CD4-positive, alpha-beta T cell treated with Interleukin-1 beta for 1 hour (primary cell): ENCODE measurements at regions not wholly inside any gene's neighbourhood (a gene's known extent, or its start where the extent isn't known, plus 50 kb on each side); places are given as distances from the start of the nearest gene placed in this dataset.
"Not testable (repeated sequence)": the region's sequence is repeated elsewhere in the genome, so short reads cannot be mapped to it uniquely, and the experiment has no call there.

Source experiments
- DNase-seq, 2 donors: peaks; one replicate each; pipeline ENCODE4 v3.0.0-alpha.2; 2020 to 2022

DNA sequence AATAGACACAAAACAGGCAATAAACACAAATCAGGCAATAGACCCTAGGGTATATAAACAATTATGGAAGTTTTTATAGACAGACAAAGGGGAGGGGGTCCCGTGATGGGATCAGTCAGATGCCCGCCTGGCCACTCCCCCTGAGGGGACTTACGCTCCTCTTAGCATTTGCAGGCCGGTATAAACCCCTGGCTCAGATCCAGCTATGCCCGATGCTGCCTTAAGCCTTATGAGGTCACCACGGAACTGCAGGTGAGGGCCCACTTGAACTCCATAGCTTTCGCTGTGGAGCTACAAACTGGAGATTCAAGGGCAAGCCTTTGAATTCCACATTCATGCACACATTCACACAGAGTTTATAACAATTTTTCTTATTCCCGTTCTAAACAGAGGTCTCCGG lies 340.5 kb upstream of the USP9Y start:
- no peak for DNase-seq

DNA sequence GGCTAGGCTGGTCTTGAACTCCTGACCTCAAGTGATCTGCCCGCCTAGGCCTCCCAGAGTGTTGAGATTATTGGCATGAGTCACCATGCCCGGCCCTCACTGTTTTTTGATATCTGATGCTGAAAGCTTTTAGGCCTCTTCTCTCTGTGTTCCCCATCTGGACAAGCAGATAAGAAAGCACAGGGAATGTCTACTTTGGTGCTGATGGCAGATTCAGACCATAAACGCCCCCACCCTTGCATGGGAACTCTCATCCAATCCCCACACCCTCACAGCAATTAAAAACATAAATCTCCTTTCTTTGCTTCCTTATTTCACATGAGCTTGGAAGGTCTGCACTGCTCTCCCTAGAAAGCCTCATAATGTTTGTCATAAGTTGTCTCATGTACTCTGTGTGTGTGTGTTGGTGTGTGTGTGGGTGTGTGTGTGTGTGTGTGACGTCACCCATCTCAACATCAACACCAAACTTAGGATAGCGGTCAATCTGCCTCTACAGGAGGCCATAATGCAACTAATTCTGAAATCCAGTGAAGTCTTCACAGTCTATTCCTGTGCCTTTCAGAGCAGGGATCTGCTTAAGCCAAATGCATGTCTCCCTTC lies 335.6 kb upstream of the USP9Y start:
- no peak for DNase-seq

DNA sequence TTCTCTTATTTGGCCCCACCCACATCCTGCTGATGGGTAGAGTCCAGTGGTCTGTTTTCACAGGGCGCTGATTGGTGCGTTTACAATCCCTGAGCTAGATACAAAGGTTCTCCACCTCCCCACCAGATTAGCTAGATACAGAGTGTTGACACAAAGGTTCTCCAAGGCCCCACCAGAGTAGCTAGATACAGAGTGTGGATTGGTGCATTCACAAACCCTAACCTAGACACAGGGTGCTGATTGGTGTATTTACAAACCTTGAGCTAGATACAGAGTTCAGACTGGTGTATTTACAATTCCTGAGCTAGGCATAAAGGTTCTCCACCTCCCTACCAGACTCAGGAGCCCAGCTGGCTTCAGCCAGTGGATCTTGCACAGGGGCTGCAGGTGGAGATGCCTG lies 326.4 kb upstream of the USP9Y start:
- not testable (repeated sequence) for DNase-seq

DNA sequence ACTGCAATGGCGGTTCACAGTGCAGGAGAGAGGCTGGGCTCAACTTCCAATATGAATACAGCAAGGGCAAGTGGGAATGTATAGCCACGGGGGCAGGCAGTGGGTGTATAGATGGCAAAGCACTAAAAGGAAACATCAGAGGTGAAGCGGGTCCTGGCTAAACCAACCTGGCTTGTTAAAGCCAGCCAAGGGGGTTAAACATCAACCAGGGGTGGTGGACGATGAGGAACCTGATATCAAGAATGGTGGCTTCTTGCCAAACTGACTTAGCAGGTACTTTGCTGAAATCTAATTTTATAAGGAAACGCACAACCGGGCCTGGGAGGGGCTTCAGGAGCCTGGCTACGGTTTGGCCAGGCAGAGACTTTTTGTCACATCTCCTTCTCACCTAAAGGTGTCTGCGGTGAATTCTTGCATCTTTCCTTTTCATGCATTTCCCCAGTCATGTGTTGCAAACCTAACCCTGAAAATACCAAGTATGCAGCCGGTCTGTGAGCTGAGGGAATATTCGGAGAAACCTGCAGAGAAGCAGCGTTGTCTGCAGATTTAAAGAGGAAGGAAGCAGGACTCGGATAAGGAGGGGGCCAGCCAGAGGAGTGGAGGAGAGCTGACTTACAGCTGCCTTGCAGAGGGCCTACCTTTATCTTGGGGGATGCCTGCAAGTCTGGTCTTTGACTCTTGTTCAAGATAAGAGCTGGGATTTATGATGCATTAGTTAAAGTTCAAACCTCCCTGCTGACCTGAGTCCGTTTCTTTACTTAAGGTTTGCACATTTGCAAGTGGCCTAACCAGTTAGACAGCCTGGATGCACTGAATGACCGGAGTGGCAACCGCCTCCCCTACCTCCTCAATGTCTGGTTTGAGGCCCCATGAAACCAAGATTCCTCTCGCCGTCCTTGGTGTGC lies 309.1 kb upstream of the USP9Y start:
- not testable (repeated sequence) for DNase-seq

DNA sequence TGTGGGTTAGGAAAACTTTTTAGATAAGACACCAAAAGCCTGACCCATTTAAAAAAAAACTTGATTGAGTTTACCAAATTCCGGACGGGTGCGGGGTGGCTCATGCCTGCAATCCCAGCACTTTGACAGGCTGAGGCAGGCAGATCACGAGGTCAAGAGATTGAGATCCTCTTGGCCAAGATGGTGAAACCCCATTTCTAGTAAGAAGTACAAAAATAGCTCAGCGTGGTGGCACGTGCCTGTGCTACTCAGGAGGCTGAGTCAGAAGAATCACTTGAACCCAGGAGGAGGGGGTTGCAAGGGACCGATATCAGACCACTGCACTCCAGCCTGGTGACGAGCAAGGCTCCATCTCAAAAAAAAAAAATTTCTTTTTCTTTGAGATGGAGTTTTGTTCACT lies 307.8 kb upstream of the USP9Y start:
- no peak for DNase-seq

DNA sequence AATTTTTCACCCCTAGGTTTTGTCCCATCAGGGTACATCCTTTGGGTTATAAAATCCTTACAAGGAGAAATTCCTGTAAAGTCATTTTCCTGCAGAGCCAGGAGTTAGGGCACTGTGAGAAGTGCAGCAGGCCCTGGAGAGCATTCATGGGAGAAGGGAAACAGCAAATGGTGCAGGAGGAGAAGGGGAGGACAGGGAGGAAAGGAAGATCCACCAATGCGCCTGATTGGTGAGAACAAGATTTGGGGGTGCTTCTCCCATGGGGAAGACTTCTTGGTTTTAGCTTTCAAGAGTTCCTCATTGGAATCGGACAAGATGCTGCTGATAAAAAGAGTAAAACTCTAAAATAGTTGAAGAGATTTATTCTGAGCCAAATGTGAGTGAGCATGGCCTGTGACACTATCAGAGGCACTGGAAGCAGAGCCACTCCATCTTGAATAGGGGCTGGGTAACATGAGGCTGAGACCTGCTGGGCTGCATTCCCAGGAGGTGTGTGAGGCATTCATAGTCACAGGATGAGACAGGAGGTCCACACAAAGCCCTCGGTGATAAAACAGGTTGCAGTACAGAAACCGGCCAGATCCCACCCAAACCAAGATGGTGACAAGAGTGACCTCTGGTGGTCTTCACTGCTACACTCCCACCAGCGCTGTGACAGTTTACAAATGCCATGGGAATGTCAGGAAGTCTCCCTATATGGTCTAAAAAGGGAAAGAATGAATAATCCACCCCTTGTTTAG lies 305.5 kb upstream of the USP9Y start:
- not testable (repeated sequence) for DNase-seq

DNA sequence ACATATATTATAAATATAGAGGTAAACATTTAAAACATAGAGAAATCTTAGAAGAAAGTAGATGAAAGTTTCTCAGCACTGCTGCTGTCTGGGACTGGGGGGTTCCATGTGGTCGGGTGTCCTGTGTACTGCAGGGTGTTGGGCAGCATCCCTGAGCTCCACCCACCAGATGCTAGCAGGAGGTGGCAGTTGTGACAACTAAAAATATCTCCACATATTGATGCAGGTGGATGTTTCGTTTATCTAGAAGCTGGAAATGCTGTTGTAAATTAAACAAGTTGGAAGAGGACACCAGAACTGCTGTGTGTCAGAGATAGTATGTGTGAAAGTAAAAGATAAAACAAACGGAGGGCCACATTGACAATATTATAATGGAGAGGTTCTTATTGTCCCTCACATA lies 297.1 kb upstream of the USP9Y start:
- DNase-seq: no peak

DNA sequence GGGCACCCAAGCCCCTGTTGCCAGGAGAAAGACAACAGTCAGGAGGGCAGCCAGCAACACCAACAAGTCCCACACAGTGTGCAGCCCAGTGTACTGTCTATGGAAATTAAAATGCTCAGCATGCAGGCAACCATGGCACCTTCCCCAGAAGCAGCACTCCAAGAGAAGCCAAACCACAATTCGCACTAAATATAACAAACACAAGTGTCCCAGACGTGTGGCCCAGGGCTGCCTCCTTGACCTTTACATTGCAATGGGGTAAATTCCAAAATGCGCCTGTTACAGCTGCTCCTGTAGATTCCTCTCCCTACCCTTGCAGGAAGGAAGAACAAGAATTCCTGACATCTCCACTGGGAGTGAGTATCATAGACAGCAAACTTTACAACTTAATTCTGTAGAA lies 292.8 kb upstream of the USP9Y start:
- no peak for DNase-seq

DNA sequence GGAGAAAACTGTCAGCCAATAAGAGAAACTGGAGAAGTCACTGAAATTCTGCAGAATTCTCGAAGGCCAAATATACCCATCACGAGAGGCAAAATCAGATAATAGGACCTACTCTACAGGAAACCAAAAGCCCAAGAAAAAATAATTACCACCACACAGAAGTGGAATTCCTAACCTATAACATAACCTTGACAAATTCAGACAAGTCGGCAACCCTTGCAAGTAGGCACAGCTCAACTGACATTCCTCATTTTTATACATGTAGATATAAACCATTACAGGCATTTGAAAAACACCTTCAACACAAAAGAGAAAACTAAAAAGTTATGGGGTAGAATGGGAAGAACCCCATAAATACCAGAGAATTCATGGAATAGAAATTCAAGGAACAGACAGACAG lies 290.3 kb upstream of the USP9Y start:
- no peak for DNase-seq

DNA sequence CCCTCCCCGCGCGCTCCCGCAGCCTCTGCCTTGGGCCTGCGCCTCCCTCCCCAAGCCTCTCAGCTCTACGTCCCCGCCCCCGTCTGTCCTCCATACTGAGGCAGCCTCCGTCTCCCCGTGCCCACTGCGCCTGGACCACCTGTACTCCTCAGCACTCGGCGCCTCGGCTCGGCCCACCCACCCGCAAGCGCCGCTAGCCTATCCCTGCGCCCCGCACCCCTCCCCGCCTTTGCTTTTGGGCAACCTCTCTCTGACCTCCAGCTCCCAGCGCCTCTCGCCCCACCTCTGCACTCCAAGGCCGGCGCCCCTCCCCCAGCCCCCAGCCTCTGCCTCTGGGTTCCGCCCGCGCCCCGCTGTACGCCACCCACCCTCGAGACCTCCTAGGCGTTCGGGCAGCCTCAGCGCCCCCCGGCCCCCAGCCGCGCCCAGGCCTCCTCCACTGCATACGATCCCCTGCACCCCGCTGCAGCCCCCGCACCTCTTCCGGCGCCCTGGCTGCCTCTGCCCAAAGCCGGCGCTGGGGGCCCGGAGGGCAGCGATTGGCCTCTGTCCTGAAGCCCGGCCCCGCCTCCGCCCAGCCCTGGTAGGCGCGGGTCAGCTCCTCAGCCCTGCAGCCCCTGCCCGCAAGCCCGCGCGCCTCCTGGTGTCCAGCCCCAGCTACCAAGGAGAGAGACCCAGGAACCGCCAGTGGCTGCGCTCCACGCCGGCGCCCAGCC lies 279.8 kb upstream of the USP9Y start:
- DNase-seq: no peak

DNA sequence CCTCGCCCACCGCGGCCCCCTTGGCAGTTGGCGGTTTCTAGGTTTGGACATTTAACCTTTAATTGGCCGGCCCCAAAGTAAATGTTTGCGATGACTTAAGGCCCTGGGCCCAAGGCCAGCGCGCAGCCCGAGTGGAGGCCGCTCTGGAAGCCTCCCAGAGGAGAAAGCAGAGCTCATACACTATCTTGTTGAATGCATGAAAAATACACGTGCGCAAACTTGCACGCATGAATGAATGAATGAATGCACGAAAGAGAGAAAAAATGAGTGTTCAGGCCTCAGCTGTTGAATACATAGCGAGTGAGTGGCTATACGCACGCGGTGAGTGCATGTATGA lies 279.3 kb upstream of the USP9Y start:
- no peak for DNase-seq

DNA sequence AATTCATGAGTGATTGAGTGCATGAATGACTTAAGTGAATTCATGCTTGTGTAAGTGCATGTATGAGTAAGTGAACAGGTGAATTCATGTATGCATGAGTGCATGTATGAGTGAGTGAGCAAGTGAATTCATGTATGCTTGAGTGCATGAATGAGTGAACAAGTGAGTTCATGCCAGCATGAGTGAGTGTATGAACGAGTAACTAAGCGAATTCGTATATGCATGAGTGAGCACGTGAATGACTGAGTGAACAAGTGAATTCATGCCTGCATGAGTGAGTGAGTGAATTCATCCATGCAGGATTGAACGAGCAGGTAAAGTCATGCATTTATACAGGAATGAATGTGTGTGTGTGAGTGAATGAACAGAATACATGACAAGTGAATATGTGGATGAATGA lies 278.5 kb upstream of the USP9Y start:
- DNase-seq: no peak

DNA sequence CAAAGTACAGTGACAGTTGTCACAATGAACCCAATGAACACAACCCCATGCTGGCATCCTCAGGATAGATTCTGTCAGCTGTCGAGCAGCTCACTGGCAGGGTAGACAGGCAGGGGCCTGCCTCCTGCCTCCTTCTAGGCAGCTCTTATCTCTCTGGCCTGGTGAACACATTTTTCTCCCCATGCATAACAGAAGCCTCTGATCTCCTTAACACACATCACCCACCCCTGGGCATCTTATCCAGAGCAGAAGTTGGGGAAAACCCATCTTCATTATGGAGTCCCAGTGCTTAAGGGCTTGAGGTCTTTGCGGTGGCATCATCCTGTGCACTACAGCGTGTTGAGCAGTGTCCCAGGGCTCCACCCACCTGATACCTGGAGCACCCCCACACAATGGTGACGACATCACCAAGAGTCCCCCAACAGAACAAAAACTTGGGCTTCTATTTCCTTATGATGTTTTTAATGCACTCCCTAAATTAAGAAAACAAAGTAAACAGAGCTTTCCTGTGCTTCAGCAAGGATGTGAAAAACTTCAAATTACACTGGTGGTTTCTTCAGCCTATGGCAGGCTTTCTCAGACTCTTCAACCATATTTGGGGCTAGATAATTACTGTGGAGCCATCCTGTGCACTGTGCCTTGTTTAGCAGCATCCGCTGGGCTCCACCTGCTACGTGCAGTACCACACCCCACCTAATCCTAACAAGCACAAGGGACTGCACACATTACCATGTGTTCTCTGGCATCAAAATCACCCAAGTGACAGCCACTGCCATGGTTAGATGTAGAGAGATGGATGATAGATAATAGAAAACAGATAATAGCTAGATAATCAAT lies 277.4 kb upstream of the USP9Y start:
- no peak for DNase-seq

DNA sequence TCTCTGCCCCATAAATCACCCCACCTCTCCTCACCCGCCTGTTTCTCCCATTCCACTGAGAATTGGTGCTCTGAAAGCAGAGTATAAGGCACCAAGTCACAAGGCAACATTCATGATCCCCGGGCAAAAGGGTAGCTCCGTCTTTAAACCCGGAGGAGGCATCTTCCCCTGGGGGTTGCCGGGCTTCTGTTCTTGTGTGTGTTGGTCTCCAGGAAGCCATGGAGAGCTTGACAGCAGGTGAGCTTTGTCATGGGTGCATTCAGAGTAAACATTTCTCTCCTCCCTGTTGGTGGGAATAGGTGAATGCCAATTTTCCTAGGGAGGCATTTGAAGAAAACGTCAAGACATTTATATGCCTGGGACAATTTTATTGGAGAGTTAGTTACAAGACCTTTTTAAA lies 275.5 kb upstream of the USP9Y start:
- DNase-seq: no peak

DNA sequence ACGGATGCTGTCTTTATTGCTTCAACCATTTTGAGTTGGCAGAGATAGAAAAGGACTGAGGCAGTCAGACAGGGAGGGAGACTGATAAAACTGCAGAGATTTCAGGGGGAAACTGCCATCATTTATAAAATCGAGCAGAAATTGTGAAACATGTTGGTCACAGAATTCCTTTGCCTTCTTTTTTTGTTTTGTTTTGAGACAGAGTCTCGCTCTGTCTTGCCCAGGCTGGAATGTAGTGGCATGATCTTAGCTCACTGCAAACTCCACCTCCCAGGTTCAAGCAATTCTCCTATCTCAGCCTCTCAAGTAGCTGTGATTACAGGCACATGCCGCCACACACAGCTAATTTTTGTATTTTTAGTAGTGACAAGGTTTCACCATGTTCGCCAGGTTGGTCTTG lies 273.7 kb upstream of the USP9Y start:
- no peak for DNase-seq

DNA sequence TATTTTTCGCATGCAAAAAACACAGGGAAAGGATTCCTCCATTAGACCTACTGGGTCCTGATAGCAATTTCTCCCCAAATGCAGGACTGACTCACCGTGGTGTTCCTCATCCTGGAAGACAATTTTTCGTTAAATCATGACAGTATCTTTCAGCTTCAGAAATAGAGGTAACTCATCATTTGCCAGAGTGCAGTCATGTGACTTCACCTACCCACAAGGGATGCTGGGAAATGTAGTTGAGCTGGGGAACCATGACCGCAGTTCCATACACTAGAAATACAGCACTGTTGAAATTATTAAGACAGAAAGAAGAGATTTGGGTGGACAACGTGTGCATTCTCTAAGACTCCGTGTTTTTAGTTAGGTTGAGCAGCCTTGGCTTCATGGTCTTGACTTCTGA lies 269.5 kb upstream of the USP9Y start:
- DNase-seq: no peak

DNA sequence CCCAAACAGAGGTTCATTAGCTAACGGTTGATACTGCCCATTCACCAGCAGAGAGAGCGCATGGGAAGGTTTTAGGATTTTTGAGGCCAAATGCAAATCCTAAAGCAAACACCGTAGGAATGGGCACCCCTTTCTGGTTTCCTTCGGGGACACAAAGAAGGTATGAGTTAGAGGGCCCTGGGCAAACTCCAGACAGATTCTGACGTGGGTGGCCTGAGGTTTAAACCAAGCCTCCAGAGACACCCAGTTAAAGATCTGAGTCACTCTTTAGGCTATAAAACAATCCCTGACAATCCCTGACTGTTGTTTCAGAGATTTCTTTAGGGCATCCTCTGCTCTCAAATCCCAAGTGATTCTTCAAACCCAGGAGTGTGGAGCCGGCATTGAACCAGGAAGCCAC lies 262.2 kb upstream of the USP9Y start:
- DNase-seq: not testable (repeated sequence)

DNA sequence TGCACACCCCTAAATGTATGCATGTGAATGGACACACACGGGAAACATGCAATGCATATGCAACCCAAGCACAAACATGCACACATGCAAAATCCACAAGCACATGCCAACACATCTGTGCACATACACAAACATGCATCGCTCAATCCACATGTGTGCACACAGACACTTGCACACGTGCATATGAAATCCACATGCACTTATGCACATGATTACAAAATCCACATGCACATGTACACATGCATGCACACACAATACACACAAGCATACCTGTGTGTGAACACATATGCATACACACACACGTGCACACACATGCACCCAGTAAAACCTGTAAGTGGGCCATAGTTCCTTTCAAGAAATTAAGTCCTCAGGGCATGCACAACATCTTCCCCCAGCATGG lies 256.8 kb upstream of the USP9Y start:
- no peak for DNase-seq

DNA sequence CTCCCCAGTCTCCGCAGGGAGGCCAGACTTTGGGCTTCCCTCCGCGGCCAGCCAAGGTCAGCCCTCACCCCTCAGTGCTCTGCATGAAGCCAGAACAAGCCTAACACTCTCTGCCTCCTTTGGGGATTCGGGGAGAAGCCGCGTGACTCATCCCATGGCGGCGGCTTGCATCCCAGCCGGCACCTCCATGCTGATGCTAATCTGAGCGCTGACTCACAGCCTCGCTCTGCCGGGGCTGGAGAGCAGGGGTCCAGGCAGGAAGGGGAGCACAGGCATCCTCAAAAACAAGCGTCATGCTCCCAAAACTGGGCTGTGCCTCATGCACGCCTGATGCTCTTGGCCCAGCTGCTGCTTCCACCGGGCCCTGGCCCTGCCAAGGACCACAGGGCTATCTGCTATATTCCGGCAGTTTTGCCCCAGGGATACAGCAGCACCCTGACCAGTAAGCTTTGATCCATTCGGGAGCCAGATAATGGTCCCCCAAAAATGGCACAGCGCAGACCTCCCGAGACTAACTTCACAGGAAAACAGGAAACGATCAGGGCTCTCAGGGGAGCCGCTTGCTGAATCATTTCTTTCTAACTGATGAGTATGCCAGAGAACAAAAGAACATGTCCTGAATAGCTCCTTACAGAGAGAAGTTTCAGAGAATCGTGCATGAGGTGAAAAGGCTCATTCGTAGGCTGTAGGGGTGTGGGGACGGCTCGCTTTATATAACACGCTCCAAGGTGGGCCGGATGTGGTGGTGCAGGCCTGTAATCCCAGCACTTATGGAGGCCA lies 254.4 kb upstream of the USP9Y start:
- DNase-seq: not testable (repeated sequence)

DNA sequence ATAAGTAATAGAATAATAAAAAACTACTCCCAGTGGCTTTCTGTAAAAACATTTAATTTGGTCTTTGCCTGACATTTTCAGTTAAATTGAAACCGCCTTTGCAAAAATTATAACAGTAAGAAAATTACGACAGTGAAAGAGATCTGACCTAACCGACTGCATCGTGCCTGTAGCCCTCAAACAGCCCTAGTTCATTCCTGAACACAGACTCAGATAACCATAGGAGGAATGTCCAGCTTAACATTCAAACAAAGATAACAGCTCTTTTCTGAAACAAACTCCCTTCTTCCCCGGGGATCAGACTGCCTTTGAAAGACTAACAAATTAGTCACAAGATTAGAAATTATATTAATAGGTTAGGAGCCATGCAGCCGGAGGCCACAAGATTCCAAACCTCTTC lies 252.5 kb upstream of the USP9Y start:
- not testable (repeated sequence) for DNase-seq

DNA sequence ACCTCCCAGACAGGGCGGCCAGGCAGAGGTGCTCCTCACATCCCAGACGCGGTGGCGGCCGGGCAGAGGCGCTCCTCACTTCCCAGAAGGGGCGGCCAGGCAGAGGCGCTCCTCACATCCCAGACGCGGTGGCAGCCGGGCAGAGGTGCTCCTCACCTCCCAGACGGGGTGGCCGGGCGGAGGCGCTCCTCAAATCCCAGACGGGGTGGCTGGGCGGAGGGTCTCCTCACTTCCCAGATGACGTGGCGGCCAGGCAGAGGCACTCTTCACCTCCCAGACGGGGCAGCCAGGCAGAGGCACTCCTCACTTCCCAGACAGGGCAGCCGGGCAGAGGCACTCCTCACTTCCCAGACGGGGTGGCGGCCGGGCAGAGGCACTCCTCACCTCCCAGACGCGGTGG lies 247.7 kb upstream of the USP9Y start:
- DNase-seq: not testable (repeated sequence)

DNA sequence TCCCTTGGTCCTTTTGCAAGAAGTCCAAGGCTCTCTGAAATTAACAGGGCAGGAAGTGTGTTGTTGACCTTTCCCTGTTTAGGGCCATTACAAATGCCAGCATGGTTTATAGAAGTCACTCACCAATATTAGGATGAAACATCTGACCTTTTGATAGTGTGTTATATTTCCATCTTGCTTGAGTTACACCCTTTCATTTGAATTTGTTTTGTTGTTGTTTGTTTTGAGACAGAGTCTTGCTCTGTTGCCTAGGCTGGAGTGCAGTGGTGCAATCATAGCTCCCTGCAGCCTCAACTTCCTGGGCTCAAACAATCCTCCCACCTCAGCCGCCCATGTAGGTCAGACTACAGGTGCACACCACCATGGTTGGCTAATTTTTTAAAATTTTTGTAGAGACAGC lies 241.1 kb upstream of the USP9Y start:
- no peak for DNase-seq
